Gastrocnemius medialis (tissue), 4 donors: ENCODE measurements at regions not wholly inside any gene's neighbourhood (a gene's known extent, or its start where the extent isn't known, plus 50 kb on each side); places are given as distances from the start of the nearest gene placed in this dataset.

Experiments used
- CTCF ChIP-seq, 5 experiments: fragments of 450-650 bp in 3 of 5; fragments of 200-600 bp in 2 of 5; sonication (generic) in 2 of 5; IDR thresholded peaks in 4 of 5; conservative IDR thresholded peaks in 1 of 5; 1 replicate in 4 of 5; 2 replicates in 1 of 5; pipeline ENCODE4 v1.5.1; 2016 to 2019; ENCODE audit warnings: antibody characterized with exemption in 5 of 5, mild to moderate bottlenecking in 3 of 5, moderate library complexity in 3 of 5
- POLR2A ChIP-seq, 2 donors: fragments of 450-650 bp; IDR thresholded peaks; one replicate each; pipeline ENCODE4 v1.6.1; 2017; ENCODE audit warnings: antibody characterized with exemption in 2 of 2, mild to moderate bottlenecking in 2 of 2, moderate library complexity in 2 of 2

GRCh38 chr13:100977841-100978240 is 303.2 kb upstream of the TMTC4 start:
- TF ChIP-seq CTCF (IDR thresholded peaks at IDR 0.05 in 4 of 5, conservative IDR thresholded peaks at IDR 0.05 in 1 of 5) (no peak), POLR2A (IDR thresholded peaks at IDR 0.05) (no peak)
